Ishikawa (cell line): ENCODE measurements at regions not wholly inside any gene's neighbourhood (a gene's known extent, or its start where the extent isn't known, plus 50 kb on each side); places are given as distances from the start of the nearest gene placed in this dataset.

ENCODE experiments used
- CREB1 ChIP-seq: IDR thresholded peaks from 2 replicates; pipeline ENCODE4 v1.6.1; 2012; ENCODE audit warnings: low read depth
- EGR1 ChIP-seq: IDR thresholded peaks from 2 replicates; pipeline ENCODE4 v1.6.1; 2012
- FOXM1 ChIP-seq: IDR thresholded peaks from 2 replicates; pipeline ENCODE4 v1.6.1; 2012; ENCODE audit warnings: low read depth, borderline replicate concordance
- MAX ChIP-seq: IDR thresholded peaks from 2 replicates; pipeline ENCODE4 v1.6.1; 2012
- RAD21 ChIP-seq: IDR thresholded peaks from 2 replicates; pipeline ENCODE4 v1.6.1; 2012; ENCODE audit warnings: low read depth
- TAF1 ChIP-seq: IDR thresholded peaks from 2 replicates; pipeline ENCODE4 v1.6.1; 2012; ENCODE audit warnings: low read depth, mild to moderate bottlenecking
- USF1 ChIP-seq: IDR thresholded peaks from 2 replicates; pipeline ENCODE4 v1.6.1; 2012
- ZBTB7A ChIP-seq: IDR thresholded peaks from 2 replicates; pipeline ENCODE4 v1.6.1; 2012; ENCODE audit warnings: low read depth

- no peak for TF ChIP-seq TAF1
- TF ChIP-seq EGR1, result no peak
- TF ChIP-seq RAD21, result no peak
- no peak for TF ChIP-seq ZBTB7A
- no peak for TF ChIP-seq FOXM1
- TF ChIP-seq MAX, result no peak
- no peak for TF ChIP-seq CREB1
- no peak for TF ChIP-seq USF1
These were observed 183.9 kb upstream of the ST6GAL2 start for GRCh38 chr2:107069890-107070289.
